Endodermal cell (in vitro differentiated cells): ENCODE measurements at regions not wholly inside any gene's neighbourhood (a gene's known extent, or its start where the extent isn't known, plus 50 kb on each side); places are given as distances from the start of the nearest gene placed in this dataset.

Experiments used
- DNase-seq: peaks from one replicate; pipeline ENCODE4 v3.0.0-alpha.2; 2017
- H3K27ac ChIP-seq: 2 replicates; pipeline ENCODE4 v1.5.1; 2013; ENCODE audit warnings: mild to moderate bottlenecking, low read depth, low read length, moderate library complexity
- H3K27me3 ChIP-seq: 2 replicates; pipeline ENCODE4 v1.6.1; 2013; ENCODE audit warnings: mild to moderate bottlenecking, low read length, moderate library complexity; ENCODE audit not compliant: insufficient read depth, control insufficient read depth, poor library complexity, severe bottlenecking
- H3K36me3 ChIP-seq: 2 replicates; pipeline ENCODE4 v1.7.0; 2013; ENCODE audit warnings: mild to moderate bottlenecking, low read length, moderate library complexity; ENCODE audit not compliant: control insufficient read depth, insufficient read depth
- H3K4me1 ChIP-seq: one replicate; pipeline ENCODE4 v1.7.0; 2013; ENCODE audit warnings: low read length; ENCODE audit not compliant: control insufficient read depth, insufficient read depth
- H3K4me3 ChIP-seq: 2 replicates; pipeline ENCODE4 v1.5.1; 2013; ENCODE audit warnings: mild to moderate bottlenecking, low read length, moderate library complexity
- H3K9ac ChIP-seq: 2 replicates; pipeline ENCODE4 v1.6.1; 2013; ENCODE audit warnings: mild to moderate bottlenecking, low read length, moderate library complexity; ENCODE audit not compliant: poor library complexity, severe bottlenecking; ENCODE audit errors: extremely low read depth
- H3K9me3 ChIP-seq: 2 replicates; pipeline ENCODE4 v1.6.1; 2013; ENCODE audit warnings: mild to moderate bottlenecking, low read length, moderate library complexity; ENCODE audit not compliant: control insufficient read depth
- H3K27ac Mint-ChIP-seq: 2 replicates; pipeline ENCODE4 v1.8.0; 2020; ENCODE audit warnings: mixed read lengths
- H3K27me3 Mint-ChIP-seq: 2 replicates; pipeline ENCODE4 v1.8.0; 2021; ENCODE audit warnings: mild to moderate bottlenecking, mixed read lengths; ENCODE audit not compliant: insufficient read depth
- H3K36me3 Mint-ChIP-seq: 2 replicates; pipeline ENCODE4 v1.8.0; 2020; ENCODE audit warnings: low read depth, mixed read lengths
- H3K4me1 Mint-ChIP-seq: 2 replicates; pipeline ENCODE4 v1.8.0; 2020; ENCODE audit warnings: mixed read lengths
- H3K4me3 Mint-ChIP-seq: 2 replicates; pipeline ENCODE4 v1.8.0; 2020; ENCODE audit warnings: mild to moderate bottlenecking, moderate library complexity, mixed read lengths
- H3K9me3 Mint-ChIP-seq: 2 replicates; pipeline ENCODE4 v1.8.0; 2020; ENCODE audit warnings: mild to moderate bottlenecking, mixed read lengths
- WGBS, 2 experiments: methylation state at CpG; one replicate each; pipeline versions ENCODE4 v1.1.5 to v1.1.7; 2013; ENCODE audit warnings: missing lambda C conversion rate in 2 of 2, mixed read lengths in 1 of 2; ENCODE audit not compliant: insufficient coverage in 1 of 2, insufficient read length in 1 of 2; 5-methylcytosine and 5-hydroxymethylcytosine counted together
- TF ChIP-seq, protein P1 (sequence below): fragments of 200-600 bp; sonication (generic); conservative IDR thresholded peaks from 2 replicates; pipeline ENCODE4 v1.5.0; 2021; ENCODE audit warnings: antibody characterized with exemption, mild to moderate bottlenecking

DNA sequence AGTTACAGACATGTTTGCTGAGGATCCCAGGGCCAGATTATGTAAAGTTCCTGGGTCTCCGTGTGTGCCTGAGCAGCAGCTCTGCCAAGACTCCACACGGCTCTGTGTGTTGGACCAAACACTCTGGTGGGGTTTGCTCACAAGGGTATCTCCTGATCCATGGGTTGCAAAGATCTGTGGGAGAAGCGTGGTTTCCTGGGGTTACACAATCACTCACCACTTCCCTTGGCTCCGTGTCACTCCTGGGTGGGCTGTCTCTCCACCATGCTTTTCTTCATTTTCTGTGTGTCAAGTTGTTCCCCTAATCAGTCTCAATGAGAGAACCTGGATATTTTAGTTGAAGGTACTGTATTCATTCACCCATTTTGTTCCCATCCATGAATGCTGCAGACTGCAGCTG lies 1088.8 kb downstream of the FSCB start:
- Mint-ChIP-seq H3K27me3 (no peaks in the 10 kb centered on the region), H3K4me1 (no peaks in the 10 kb centered on the region), H3K9me3 (no peaks in the 10 kb centered on the region), H3K36me3 (no peaks in the 10 kb centered on the region), H3K4me3 (no peak overlapping the region), H3K27ac (no peak overlapping the region)
- H3K27me3 ChIP-seq: no peaks in the 10 kb centered on the region
- no peaks in the 10 kb centered on the region for H3K36me3 ChIP-seq
- no peak overlapping the region for H3K27ac ChIP-seq
- TF ChIP-seq, protein P1, sequence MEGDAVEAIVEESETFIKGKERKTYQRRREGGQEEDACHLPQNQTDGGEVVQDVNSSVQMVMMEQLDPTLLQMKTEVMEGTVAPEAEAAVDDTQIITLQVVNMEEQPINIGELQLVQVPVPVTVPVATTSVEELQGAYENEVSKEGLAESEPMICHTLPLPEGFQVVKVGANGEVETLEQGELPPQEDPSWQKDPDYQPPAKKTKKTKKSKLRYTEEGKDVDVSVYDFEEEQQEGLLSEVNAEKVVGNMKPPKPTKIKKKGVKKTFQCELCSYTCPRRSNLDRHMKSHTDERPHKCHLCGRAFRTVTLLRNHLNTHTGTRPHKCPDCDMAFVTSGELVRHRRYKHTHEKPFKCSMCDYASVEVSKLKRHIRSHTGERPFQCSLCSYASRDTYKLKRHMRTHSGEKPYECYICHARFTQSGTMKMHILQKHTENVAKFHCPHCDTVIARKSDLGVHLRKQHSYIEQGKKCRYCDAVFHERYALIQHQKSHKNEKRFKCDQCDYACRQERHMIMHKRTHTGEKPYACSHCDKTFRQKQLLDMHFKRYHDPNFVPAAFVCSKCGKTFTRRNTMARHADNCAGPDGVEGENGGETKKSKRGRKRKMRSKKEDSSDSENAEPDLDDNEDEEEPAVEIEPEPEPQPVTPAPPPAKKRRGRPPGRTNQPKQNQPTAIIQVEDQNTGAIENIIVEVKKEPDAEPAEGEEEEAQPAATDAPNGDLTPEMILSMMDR: no peak
- no peak overlapping the region for H3K4me3 ChIP-seq
- H3K9ac ChIP-seq: no peak overlapping the region
- WGBS, 2 experiments: 96 to 100% methylated on average over 2 to 4 of the region's 4 CpGs
- no peak for DNase-seq
- H3K4me1 ChIP-seq: no peaks in the 10 kb centered on the region
- H3K9me3 ChIP-seq: no peaks in the 10 kb centered on the region

DNA sequence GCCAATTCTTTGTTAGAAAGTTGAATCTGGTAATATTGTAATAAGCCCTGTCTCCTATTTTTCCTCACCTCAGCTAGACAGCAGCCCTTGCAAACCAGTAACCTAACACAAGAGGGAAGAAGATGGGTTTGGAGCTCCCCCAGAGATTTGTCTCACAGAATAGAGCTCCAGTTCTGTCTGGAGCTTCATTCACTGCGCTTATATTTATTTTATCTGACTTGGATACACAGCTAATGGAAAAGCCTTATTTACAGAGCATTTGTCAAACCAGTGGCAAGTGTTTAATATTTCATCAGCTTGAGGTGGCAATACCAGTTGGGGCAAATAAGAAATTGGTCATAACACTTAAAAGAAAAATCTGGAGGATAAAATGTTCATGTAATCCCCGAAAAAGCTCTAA lies 1094.0 kb downstream of the FSCB start:
- DNase-seq: no peak
- WGBS, 2 experiments: 97 to 100% methylated on average over 1 to 2 of the region's 2 CpGs
- Histone ChIP-seq H3K9me3 (no peaks in the 10 kb centered on the region), H3K9ac (no peak overlapping the region), H3K4me3 (no peak overlapping the region), H3K36me3 (no peaks in the 10 kb centered on the region), H3K4me1 (no peaks in the 10 kb centered on the region), H3K27me3 (no peaks in the 10 kb centered on the region), H3K27ac (no peak overlapping the region)
- H3K27me3 Mint-ChIP-seq: no peaks in the 10 kb centered on the region
- no peak overlapping the region for H3K27ac Mint-ChIP-seq
- H3K36me3 Mint-ChIP-seq: no peaks in the 10 kb centered on the region
- no peaks in the 10 kb centered on the region for H3K9me3 Mint-ChIP-seq
- no peak overlapping the region for H3K4me3 Mint-ChIP-seq
- TF ChIP-seq, protein P1: no peak
- no peaks in the 10 kb centered on the region for H3K4me1 Mint-ChIP-seq

DNA sequence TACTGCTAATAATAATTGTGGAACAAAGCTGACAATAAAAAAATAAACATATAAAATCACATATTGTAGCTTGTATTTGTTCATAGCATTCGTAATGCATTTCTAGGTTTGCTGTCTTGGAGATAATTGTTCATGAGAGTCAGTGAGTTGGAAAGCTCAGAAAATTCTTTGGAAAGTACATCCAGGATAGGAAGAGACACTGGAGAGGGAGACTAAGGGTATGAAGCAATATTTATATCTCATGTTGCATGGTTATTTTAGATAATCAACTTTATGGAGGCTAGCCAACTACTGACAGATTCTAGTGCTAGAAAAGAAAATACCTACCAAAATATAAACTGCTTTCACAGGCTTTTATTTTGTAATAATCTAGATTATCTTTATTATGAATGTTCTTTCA lies 1095.2 kb downstream of the FSCB start:
- H3K4me1 Mint-ChIP-seq: no peaks in the 10 kb centered on the region
- no peak for DNase-seq
- no peak overlapping the region for H3K4me3 ChIP-seq
- H3K4me3 Mint-ChIP-seq: no peak overlapping the region
- no peaks in the 10 kb centered on the region for H3K4me1 ChIP-seq
- H3K27ac Mint-ChIP-seq: no peak overlapping the region
- H3K9ac ChIP-seq: no peak overlapping the region
- no peaks in the 10 kb centered on the region for H3K9me3 ChIP-seq
- no peak overlapping the region for H3K27ac ChIP-seq
- H3K27me3 ChIP-seq: no peaks in the 10 kb centered on the region
- no peaks in the 10 kb centered on the region for H3K36me3 ChIP-seq
- TF ChIP-seq, protein P1: no peak
- 71 to 79% methylated on average over 1 of the region's 1 CpG for WGBS, 2 experiments
- no peaks in the 10 kb centered on the region for H3K36me3 Mint-ChIP-seq
- H3K27me3 Mint-ChIP-seq: no peaks in the 10 kb centered on the region
- no peaks in the 10 kb centered on the region for H3K9me3 Mint-ChIP-seq
